ENCODE measurements at regions not wholly inside any gene's neighbourhood (a gene's known extent, or its start where the extent isn't known, plus 50 kb on each side); places are given as distances from the start of the nearest gene placed in this dataset.

DNA sequence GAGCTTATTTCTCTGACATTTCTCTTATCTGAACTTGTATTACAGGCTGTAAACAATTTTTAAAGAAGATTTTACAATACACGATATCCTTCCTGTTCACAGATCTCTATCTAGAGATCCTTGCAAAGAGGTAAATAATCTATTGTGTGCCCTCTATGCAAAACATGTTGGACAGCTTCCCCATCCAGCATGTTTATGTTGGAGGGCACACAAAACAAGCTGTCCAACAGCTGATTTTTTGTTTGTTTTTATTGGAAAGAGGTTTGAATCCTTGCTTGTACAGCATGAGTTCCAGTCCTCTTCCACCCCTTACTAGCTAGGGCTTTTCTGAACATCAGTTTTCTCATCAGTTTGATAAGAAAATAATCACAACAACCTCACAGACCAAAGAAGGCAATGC, 62.3 kb upstream of the SYNDIG1 start:
- Histone ChIP-seq H3K27ac (no peak overlapping the region), H3K27me3 (replicated peaks; ENCODE audit: insufficient read depth) (no peaks in the 10 kb centered on the region), H3K4me3 (no peak overlapping the region), H3K9me3 (no peaks in the 10 kb centered on the region), H3K36me3 (no peaks in the 10 kb centered on the region), H3K4me1 (replicated peaks) (no peaks in the 10 kb centered on the region)
- intact Hi-C loops (cut with DNase I), result no loop called here
- DNase-seq (ENCODE audit: low spot score), result peak; percentile 43
- WGBS, result 7% methylated on average over 1 of the region's 1 CpG
- peak; percentile 81 for TF ChIP-seq POLR2AphosphoS5 (IDR thresholded peaks at IDR 0.05)
- TF ChIP-seq, protein P1, sequence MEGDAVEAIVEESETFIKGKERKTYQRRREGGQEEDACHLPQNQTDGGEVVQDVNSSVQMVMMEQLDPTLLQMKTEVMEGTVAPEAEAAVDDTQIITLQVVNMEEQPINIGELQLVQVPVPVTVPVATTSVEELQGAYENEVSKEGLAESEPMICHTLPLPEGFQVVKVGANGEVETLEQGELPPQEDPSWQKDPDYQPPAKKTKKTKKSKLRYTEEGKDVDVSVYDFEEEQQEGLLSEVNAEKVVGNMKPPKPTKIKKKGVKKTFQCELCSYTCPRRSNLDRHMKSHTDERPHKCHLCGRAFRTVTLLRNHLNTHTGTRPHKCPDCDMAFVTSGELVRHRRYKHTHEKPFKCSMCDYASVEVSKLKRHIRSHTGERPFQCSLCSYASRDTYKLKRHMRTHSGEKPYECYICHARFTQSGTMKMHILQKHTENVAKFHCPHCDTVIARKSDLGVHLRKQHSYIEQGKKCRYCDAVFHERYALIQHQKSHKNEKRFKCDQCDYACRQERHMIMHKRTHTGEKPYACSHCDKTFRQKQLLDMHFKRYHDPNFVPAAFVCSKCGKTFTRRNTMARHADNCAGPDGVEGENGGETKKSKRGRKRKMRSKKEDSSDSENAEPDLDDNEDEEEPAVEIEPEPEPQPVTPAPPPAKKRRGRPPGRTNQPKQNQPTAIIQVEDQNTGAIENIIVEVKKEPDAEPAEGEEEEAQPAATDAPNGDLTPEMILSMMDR (IDR thresholded peaks at IDR 0.05), result no peak

DNA sequence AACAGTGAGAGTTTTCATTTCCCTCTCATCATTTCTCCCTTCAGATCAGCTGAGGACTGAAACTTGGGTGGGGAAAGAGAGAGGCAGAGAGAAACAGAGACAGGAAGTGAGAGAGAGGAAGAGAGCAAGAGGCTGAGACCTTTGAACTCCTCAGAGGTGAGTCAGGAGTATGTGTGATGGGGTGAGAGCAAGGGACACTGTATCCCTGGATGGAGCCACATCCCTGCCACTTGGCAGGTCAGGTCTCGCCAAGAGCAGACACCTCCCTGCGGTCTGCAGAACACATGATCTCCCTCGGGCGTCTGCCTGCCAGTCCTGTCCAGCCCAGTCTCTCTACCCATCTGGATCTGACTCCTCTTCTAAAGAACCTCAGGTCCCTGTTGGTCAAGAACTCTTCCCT, 62.7 kb upstream of the SYNDIG1 start:
- WGBS, result 16% methylated on average over 4 of the region's 4 CpGs
- intact Hi-C loops (cut with DNase I), result no loop called here
- H3K27me3 ChIP-seq (replicated peaks; ENCODE audit: insufficient read depth), result no peaks in the 10 kb centered on the region
- TF ChIP-seq POLR2A (IDR thresholded peaks at IDR 0.05) (no peak), POLR2AphosphoS5 (IDR thresholded peaks at IDR 0.05) (no peak)
- TF ChIP-seq, protein P1 (IDR thresholded peaks at IDR 0.05), result no peak
- no peaks in the 10 kb centered on the region for H3K4me1 ChIP-seq (replicated peaks)
- H3K27ac ChIP-seq, result no peak overlapping the region
- H3K36me3 ChIP-seq, result no peaks in the 10 kb centered on the region
- DNase-seq (ENCODE audit: low spot score), result peak; percentile 53
- no peaks in the 10 kb centered on the region for H3K9me3 ChIP-seq
- H3K4me3 ChIP-seq, result no peak overlapping the region

- no peak for DNase-seq (ENCODE audit: low spot score)
- WGBS, result 80% methylated on average over 2 of the region's 2 CpGs
Measured at GRCh38 chr20:24406251-24406650, 63.2 kb upstream of the SYNDIG1 start.

GRCh38 chr20:24405810-24406209, 63.6 kb upstream of the SYNDIG1 start:
- no peak overlapping the region for H3K4me3 ChIP-seq
- no peaks in the 10 kb centered on the region for H3K36me3 ChIP-seq
- no peaks in the 10 kb centered on the region for H3K9me3 ChIP-seq
- 72% methylated on average over 2 of the region's 2 CpGs for WGBS
- TF ChIP-seq POLR2AphosphoS5 (IDR thresholded peaks at IDR 0.05) (no peak), POLR2A (IDR thresholded peaks at IDR 0.05) (no peak)
- TF ChIP-seq, protein P1 (IDR thresholded peaks at IDR 0.05), result no peak
- no peaks in the 10 kb centered on the region for H3K27me3 ChIP-seq (replicated peaks; ENCODE audit: insufficient read depth)
- DNase-seq (ENCODE audit: low spot score), result no peak
- intact Hi-C loops (cut with DNase I), result no loop called here
- H3K4me1 ChIP-seq (replicated peaks), result no peaks in the 10 kb centered on the region
- no peak overlapping the region for H3K27ac ChIP-seq

More at GRCh38 chr20:24406251-24406650, 63.2 kb upstream of the SYNDIG1 start:
- Histone ChIP-seq H3K9me3 (no peaks in the 10 kb centered on the region), H3K27me3 (replicated peaks; ENCODE audit: insufficient read depth) (no peaks in the 10 kb centered on the region), H3K4me3 (no peak overlapping the region), H3K4me1 (replicated peaks) (no peaks in the 10 kb centered on the region), H3K36me3 (no peaks in the 10 kb centered on the region), H3K27ac (no peak overlapping the region)
- TF ChIP-seq POLR2A (IDR thresholded peaks at IDR 0.05) (no peak), POLR2AphosphoS5 (IDR thresholded peaks at IDR 0.05) (no peak)
- TF ChIP-seq, protein P1 (IDR thresholded peaks at IDR 0.05), result no peak
- intact Hi-C loops (cut with DNase I), result no loop called here

GRCh38 chr20:24403406-24403805, 66.0 kb upstream of the SYNDIG1 start:
- no peak overlapping the region for H3K4me3 ChIP-seq
- no peak for DNase-seq (ENCODE audit: low spot score)
- peak; percentile 25 for TF ChIP-seq POLR2AphosphoS5 (IDR thresholded peaks at IDR 0.05)
- TF ChIP-seq, protein P1 (IDR thresholded peaks at IDR 0.05), result no peak
- 27% methylated on average over 1 of the region's 1 CpG for WGBS
- no peaks in the 10 kb centered on the region for H3K4me1 ChIP-seq (replicated peaks)
- intact Hi-C loops (cut with DNase I), result no loop called here
- no peaks in the 10 kb centered on the region for H3K27me3 ChIP-seq (replicated peaks; ENCODE audit: insufficient read depth)
- no peaks in the 10 kb centered on the region for H3K9me3 ChIP-seq
- H3K36me3 ChIP-seq, result no peaks in the 10 kb centered on the region
- H3K27ac ChIP-seq, result no peak overlapping the region

All from prostate gland (tissue), 2 donors.